Choroid plexus epithelial cell (primary cell): ENCODE measurements at regions not wholly inside any gene's neighbourhood (a gene's known extent, or its start where the extent isn't known, plus 50 kb on each side); places are given as distances from the start of the nearest gene placed in this dataset.

Experiments
- DNase-seq: peaks from one replicate; pipeline ENCODE4 v3.0.0-alpha.2; 2010; ENCODE audit warnings: low read depth
- H3K4me3 ChIP-seq: 2 replicates; pipeline ENCODE4 v1.5.1; 2011; ENCODE audit warnings: low read depth, mild to moderate bottlenecking, control low read depth, low read length, moderate library complexity
- CTCF ChIP-seq: conservative IDR thresholded peaks from 2 replicates; pipeline ENCODE4 v1.5.1; 2011; ENCODE audit warnings: low read depth, mild to moderate bottlenecking, control low read depth, inconsistent platforms, low read length, moderate library complexity

GRCh38 chr13:82749551-82749950, 1132.7 kb downstream of the SLITRK1 start:
- DNase-seq: no peak

GRCh38 chr13:82747958-82748357, 1134.3 kb downstream of the SLITRK1 start:
- no peak for TF ChIP-seq CTCF
- peak; percentile 58 for DNase-seq
- no peak overlapping the region for H3K4me3 ChIP-seq

More at GRCh38 chr13:82749551-82749950, 1132.7 kb downstream of the SLITRK1 start:
- no peak for TF ChIP-seq CTCF
- no peak overlapping the region for H3K4me3 ChIP-seq

GRCh38 chr13:82747291-82747690, 1135.0 kb downstream of the SLITRK1 start:
- peak; percentile 22 for DNase-seq
- TF ChIP-seq CTCF: no peak
- H3K4me3 ChIP-seq: no peak overlapping the region

GRCh38 chr13:82740442-82740841, 1141.8 kb downstream of the SLITRK1 start:
- TF ChIP-seq CTCF: no peak

GRCh38 chr13:82739881-82740280, 1142.4 kb downstream of the SLITRK1 start:
- peak; percentile 54 for DNase-seq
- no peak overlapping the region for H3K4me3 ChIP-seq
- TF ChIP-seq CTCF: peak; percentile 63

More at GRCh38 chr13:82740442-82740841, 1141.8 kb downstream of the SLITRK1 start:
- no peak overlapping the region for H3K4me3 ChIP-seq
- no peak for DNase-seq

- no peak for DNase-seq
- no peak for TF ChIP-seq CTCF
- no peak overlapping the region for H3K4me3 ChIP-seq
Measured at GRCh38 chr13:82729401-82729800, 1152.9 kb downstream of the SLITRK1 start.

GRCh38 chr13:82720986-82721385, 1161.3 kb downstream of the SLITRK1 start:
- TF ChIP-seq CTCF: no peak
- no peak overlapping the region for H3K4me3 ChIP-seq
- DNase-seq: no peak
